HG02852 (cell line): ENCODE measurements at regions not wholly inside any gene's neighbourhood (a gene's known extent, or its start where the extent isn't known, plus 50 kb on each side); places are given as distances from the start of the nearest gene placed in this dataset.

Source experiments
- ATAC-seq: cut with Tn5 transposase; IDR thresholded peaks from one replicate; pipeline ENCODE4 v1.9.1; 2021; ENCODE audit warnings: mild to moderate bottlenecking, moderate library complexity; ENCODE audit not compliant: unreplicated experiment

DNA sequence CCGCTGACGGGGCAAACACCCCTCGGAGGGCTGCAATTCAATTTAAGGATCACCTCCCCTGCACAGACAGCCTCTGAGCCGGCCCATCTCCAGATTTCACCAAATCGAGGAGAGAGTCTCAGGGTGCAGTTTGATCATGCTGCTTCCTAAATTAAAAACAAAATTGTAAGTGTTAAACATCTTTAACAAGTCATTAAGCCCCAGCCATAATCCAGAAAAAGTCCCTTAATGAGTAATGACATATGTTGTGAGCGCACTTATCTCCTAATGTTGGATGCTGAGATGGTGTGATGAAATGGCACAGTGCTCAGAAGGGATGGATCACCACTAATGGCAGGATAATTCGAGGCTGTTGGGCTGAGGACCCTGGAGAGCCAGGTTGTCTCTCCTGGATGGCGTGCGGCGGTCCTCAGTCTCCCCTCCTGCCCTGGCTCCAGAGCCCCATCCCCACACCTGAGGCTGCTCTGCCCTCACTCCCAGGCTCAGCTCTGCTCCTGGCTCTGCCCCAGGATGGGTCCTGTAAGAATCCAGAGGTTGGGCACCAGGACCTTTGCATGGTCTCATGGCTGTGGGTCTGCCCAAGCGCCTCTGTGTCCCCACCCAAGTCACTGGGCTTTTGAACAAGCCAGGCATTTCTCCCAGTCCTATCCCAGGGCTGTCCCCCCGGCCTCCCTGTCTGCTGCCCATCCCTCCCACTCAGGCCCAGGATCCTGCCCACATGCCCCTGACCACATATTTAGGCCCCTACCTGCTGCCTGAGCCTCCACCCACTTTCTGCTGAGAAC lies 224.4 kb upstream of the POU3F1 start:
- no peak for ATAC-seq

DNA sequence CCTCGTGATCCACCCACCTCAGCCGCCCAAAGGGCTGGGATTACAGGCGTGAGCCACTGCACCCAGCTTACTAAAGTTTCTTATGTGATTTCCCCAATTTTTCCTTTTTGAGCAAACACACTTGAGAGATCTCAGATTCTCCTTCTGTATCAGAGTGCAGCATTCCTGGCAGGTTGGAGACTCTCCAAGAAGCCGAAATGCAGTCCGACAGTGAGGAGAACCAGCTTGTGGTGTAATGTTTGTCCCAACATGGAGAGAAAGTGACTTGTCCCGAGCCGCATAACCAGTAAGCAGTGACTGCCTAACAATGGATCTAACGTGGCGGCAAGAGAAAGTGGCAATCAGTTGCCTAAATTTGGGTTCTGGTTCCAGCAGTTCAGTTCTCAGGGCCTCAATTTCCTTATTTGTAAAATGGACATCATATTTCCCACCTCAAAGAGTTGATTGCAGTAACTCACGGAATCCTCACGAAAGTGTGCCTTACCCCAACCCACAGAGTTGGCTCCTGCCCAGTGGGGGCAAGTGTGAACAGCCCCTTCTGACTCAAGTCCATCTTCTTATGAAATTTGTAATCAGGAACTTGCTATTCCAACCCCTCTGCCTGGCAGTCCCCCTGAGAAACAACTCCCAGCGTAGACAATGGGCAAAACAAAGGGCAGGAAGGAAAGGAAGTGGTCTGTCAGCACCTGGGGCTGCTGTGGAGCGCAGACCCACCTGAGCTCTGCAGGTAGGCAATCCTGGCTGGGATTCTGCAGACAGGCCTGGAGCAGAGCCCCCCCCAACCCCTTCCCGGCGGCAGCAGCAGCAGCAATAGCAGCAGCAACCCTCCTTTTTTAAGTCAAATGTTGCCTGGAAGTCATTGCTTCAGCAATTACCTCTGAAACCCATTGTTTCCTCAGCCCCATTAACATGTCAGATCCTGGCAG lies 223.6 kb upstream of the POU3F1 start:
- ATAC-seq = no peak

DNA sequence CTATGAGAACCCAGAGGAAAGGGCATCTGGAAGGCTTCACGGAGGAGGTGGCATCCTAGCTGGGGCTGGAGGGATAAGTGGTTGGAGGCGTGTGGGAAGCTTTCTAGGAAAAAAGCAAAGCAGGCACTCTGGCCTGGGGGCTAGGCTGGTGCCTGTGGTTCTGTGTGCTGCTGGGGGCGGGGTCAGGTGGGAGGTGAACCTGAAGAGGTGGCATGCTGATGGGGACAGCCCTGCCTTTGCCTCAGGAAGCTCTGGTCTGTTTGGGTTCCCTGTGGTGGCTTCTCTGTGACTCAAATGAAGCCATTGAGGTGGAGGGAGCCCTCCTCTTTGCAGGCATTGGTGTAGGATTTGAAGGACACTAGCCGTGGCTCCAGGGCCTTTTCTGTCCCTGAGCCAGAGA lies 221.6 kb upstream of the POU3F1 start:
- ATAC-seq = no peak

DNA sequence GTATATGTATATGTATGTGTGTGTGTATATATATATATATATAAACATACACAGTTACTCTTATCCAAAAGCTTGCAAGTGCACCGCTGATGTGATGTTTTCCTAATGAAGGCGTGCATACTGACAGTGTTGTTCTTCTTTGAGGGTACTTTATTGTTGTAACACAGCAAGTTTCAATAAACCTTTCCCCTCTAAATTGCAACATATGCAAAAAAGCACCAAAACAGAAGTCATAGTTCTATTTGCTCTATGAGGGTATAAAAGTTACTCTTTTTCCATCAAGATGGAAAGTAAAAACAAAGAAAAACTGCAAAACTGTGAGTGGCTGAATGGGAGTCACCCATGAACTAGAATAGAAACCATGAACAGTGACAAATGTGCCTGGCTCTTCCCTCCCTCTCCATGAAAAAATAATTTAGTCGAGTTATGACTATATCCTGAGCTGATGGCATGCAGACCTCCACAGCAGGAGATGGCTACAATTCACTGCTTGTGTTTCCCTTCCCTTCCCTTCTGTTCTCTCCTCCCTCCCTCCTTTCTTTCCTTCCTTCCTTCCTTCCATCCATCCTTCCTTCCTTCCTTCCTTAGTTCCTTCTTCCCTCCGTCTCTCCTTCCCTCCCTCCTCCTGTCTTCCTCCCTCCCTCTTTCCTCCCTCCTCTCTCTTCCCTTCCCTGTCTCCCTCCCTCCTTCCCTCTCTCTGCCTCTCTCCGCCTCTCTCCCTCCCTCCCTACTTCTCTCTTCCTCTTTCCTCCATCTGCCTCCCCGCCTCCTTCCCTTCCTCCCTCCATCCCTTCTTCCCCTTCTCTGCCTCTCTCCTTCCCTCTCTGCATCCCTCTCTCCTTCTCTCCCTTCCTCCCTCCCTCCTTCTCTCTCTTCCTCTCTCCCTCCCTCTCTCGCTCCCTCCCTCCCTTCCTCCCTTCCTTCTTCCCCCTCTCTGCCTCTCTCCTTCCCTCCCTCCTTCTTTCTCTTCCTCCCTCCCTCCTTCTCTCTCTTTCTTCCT lies 220.7 kb upstream of the POU3F1 start:
- ATAC-seq = no peak

DNA sequence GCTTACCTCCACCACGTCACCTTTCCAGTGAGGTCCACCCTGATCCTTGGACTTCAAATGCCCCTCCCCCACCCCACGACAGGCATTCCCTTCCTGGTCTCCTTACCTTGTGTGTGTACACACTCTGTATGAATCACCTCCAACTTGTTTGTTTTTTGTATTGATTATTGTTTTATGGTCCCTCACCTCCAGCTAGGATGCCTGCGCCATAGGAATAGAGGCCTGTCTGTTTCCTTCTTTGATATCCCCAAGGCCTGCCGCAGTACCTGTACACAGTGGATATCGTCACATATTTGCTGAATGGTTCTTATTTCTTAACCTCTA lies 219.6 kb upstream of the POU3F1 start:
- no peak for ATAC-seq

DNA sequence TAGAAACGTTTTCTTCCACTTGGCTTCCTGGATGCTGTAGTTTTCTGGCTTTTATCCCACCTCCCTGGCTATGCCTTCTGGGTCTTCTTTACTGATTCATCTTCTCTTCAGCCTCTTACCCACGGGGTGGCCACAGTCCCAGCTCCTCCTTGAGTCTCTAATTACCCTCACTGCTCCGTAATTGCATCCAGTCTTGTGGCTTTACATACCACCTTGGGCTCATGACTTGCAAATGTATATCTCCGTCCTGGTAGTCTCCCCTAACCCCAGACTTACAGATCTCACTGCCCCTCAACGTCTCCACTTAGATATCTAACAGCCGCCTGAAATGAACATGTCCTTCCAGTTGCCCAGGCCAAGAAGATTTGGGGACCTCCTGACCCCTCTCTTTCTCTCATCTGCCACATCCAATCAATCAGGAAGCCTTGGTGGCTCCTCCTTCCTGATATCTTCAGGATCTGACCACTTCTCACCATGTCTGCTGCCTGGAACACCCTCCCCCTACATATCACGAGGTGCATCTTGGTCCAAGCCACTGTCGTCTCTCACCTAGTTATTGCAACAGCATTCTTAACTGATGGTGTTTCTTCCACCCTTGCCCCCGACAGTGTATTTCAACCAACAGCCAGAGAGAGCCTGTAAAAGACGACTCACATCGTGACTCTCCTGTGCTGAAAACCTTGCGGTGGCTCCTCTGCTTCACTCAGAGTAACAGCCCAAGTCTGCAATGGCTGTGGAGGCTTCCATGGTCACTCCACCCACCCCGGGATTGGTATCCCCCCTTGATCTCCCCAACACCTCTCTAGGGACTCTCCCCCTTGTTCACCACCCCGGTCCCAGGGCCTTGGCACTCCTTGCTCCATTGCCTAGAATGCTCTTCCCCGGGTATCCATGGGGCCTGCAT lies 219.0 kb upstream of the POU3F1 start:
- no peak for ATAC-seq

DNA sequence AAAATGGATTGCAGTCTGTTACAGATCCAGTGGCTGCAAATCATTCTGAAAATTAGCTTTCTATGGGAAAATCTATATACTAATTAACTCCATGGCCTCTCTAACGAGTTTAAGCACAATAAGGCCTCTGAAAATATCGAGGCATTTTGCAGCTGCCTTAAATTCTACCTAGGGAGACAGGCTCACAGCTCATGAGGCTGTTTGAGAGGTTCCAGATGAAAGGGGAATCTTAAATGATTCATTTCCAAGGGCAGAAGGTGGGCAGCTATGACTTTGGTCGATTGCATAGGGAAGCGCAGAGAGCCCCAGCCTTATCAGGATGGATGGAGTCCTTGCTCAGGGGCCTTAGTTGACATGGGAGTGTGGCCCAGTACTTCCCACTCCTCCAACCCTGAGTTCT lies 216.8 kb upstream of the POU3F1 start:
- ATAC-seq = no peak

DNA sequence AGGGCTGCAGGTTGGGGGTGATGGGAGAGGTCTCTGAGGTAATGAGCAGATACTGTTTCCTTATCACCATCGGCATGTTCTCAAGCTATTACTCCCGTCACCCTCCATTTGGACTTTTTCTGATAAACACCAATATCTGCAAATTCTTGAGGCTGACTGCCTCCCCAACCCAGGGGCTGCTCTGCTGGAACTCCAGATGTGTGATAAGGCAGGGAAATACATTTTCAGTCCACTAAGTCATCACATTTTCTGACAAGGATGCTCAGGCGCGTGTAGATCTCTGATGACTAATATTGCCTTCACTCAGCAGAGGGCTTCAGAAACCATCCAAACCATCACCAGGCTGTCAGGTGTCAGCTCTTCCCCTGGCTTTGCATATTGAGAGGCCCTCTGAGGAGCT lies 215.0 kb upstream of the POU3F1 start:
- no peak for ATAC-seq

DNA sequence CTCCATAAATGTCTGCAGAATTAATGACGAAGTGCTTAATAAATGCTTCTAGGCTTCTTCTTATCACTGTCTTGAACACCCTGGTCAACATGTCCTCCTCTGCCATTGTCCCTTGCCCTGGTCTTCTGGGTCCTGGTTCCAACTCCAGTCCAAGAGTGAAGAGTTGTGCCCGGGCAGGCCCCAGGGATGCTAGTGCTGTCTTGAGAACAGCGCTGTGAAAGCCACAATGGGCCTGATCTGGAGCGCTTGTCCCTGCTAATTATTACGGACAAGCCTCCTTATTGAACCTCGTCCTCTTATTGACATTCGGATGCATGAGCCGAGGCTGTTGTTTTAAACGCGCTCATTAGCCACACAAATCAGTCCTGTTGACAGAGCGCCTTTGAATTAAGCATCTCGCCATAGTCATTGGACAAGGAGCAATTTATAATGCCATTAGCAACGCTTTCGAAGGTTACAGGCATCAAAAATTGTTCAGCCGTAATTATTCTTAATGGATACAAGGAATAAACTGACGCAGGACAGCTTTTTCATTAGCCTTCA lies 211.6 kb upstream of the POU3F1 start:
- no peak for ATAC-seq

DNA sequence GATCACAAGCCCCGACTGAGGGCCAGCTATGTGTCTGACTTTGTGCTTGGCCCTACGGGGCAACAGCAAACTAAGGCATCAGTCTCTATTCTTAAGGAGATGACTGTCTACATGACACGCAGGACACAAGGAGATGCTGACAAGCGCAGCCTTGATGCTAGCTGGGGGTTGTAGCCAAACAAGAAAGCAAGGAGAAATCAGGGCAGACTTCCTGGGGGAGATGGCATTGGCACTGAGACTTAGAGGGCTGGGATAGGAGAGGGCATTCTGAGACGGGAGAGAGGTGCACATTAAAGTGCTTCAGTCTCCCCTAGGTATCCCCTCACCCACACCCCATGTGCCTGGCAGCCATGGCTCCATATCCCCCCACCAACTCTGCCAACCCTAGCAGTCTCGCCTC lies 210.8 kb upstream of the POU3F1 start:
- ATAC-seq = no peak

DNA sequence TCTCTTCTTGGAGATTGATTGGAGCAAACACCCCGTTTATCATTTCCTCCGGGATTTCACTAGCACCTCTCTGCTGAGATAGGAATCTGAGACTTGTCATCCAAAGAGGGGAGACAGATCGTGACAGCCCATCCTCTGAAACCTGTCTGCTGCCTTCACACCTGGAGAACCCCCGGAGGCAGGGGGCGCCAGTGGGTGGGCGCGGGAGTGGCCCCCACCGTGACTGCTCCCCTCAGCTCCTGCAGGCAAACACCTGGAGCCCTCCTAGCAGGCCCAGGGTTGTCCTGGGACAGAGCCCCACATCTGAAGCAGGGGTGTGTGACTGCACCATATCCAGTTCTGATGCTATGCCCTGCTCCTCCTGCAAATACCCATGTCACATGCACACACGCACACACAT lies 209.5 kb upstream of the POU3F1 start:
- ATAC-seq = no peak

DNA sequence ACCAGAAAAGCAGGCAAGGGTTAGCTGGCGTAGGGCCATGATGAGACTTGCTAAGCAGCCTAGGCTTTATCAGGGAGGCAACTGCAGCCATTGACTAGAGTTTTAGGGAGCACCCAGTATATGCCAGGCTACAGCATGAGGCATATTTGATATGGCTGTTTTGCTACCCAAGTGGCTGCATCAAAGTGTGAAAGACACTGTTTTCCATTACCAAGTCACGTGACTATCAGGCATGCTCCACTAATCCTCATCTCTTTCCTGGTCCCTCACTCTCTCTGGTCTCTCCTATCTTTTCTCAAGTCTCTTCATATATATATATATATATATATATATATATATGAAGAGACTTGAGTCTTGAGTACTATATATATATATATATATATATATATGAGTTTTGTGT lies 206.7 kb upstream of the POU3F1 start:
- no peak for ATAC-seq

DNA sequence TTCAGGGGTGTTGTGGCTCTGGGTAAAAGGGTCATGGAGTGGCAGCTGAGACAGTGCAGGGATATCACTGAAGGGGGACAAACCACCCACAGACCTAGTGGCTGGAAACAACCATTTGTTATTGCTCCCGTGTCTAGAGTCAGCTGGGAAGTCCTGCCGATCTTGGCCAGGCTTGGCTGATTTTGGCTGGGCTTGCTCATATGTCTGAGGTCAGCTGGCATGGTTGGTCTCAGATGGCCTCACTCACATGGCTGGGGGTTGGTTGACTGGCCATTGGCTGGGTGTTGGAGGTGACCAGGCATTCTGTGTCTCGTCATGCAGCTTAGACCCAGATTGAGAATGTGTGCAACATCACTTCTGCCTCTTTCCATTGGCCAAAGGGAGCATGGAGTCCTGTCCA lies 203.8 kb upstream of the POU3F1 start:
- ATAC-seq = no peak

DNA sequence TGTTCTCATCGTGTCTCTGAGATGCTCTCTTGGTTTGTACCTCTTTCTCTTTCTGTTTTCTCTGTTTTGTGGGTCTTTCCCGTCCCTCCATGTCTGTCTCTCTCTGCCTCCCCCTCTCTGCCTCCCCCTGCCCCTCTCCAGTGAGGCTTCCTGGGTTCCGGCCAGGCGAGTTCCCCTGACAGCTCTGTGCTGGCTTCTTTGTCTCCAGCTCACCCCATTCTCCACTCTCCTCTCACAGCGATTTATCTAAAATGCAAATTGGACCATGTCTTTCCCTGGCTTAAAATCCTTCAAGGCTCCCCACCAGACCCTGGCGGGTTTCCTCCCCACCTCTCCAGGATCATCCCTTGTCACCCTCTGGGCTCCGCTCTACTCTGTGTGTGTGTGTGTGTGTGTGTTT lies 202.4 kb upstream of the POU3F1 start:
- ATAC-seq = no peak

DNA sequence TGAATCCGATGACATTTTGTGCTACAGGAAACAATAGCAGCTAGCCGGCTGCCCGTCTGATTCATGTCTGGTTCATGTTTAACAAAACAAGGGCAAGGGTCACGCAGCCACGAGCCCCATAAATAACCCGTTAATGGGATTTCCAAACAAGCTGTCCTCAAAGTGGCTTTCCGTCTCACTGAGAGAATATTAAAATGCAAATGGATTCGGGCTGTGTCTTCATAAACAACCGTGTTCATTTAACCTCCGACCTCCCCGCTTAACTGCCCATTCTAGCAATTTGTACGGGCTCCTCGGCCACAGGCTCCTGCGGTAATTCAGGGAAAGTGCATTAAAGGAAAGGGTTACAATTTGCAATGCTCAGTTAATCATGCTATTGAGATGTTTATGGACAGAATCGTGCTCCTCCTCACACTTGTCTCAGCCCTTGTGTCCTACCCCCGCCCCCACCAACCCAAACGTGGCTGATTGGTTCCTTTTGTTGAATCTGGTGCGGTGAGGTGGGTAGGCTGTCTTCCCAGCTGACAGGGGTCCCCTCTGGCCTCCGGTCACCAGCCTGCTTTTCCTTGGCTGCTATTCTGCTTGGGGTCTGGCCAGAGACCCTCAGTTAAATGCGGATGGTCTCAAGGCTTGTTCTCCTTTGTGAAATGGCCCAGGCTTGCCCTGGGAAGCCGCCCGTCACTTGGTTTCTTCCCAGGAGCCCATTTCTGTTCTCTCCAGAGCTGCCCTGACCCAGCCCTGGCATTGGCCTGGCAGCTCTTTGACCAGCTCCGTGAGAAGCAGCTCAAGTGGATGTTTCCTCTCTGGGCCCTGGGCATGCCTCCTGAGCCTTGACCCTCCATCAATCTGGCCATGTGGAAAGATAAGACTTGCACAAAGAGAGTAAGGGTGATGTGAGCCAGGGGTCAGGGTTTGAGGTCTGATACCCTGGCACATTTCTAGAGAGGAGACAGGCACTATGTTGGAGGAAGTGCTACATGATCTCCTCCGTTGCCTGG lies 200.7 kb upstream of the POU3F1 start:
- ATAC-seq = no peak

DNA sequence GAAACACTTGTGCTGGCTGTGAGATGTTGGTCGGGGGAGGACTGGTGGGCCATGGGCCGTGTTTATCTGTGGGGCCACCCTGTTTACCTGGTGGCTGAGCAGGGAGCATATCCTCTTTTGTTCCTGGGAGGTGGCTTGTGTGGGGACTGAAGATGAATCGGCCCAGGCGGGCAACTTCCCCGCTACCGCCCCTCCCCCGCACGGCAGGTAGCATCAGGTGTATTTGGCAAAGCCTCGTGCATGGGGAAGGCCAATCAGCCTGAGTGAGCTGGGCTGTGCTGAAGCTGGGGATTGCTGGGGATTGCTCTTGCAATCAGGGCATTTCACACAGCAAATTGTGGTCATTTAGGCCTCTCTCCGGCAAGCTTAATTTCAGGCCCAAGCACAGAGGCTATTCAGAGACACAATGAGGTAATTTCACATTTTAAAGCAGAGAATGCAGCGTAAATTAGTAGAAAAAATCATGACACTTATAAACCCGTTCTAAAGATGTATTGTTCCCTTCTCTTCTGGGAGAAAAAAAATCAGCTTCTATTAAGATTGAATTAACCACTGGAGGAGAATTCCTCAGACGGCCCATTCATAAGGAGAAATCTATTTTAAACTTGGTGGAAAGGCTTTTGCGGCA lies 197.7 kb upstream of the POU3F1 start:
- ATAC-seq = no peak

DNA sequence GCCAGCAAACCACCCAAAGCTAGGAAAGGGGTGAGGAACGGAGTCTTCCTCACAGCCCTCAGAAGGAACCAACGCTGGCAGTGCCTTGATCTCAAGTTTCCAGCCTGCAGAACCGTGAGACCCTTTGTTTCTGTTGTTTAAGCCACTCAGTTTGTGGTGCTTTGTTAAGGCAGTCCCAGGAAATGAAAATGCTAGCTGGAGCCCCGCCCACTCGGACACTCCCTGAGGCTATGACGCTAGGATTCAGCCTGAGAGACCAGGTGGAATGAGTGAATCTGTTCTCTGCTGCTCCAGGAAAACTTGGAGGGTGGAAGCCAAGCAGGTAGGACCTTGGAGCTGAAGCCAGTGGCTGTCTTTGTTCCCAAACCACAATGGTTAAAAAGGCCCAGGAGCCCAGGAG lies 196.5 kb upstream of the POU3F1 start:
- no peak for ATAC-seq

DNA sequence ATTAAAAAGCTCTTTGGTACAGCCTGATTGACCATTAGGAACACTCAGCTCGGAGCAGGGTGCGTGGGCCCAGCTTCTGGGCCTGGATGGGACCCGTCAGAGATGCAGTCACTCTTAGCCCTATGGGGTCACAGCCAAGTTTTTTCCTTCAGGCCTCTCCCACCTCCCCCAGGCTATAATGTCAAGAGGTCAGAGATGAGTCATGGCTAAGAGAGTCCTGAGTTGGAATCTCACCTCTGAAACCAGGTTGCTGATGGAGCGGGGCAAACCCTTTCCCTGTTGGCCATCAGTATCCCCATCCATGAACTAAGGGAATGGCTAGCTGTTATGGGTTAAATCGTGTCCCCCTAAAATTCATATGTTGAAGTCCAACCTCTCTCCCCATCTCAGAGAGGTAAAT lies 195.9 kb upstream of the POU3F1 start:
- ATAC-seq = no peak
